ENCODE measurements at regions not wholly inside any gene's neighbourhood (a gene's known extent, or its start where the extent isn't known, plus 50 kb on each side); places are given as distances from the start of the nearest gene placed in this dataset.

DNA sequence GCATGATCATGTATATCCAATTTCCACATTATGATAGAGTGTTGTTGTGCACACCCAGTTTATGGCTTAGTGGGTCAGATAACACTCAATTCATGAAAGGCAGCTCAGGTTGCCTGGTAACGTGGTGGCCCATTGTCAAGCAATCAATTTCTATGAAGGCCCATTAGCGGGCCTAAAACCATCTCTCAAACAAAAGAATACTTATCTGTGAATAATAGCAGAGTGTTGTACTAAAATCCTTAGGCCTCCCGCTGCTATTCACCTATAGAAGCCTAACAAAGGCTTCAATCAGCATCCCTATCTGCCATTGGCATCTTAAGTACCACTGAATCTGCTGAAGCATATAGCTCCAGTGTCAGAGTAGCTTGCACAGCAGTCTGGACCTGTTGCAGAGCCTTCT, 849.6 kb upstream of the POU3F4 start:
- TF ChIP-seq, protein P1, sequence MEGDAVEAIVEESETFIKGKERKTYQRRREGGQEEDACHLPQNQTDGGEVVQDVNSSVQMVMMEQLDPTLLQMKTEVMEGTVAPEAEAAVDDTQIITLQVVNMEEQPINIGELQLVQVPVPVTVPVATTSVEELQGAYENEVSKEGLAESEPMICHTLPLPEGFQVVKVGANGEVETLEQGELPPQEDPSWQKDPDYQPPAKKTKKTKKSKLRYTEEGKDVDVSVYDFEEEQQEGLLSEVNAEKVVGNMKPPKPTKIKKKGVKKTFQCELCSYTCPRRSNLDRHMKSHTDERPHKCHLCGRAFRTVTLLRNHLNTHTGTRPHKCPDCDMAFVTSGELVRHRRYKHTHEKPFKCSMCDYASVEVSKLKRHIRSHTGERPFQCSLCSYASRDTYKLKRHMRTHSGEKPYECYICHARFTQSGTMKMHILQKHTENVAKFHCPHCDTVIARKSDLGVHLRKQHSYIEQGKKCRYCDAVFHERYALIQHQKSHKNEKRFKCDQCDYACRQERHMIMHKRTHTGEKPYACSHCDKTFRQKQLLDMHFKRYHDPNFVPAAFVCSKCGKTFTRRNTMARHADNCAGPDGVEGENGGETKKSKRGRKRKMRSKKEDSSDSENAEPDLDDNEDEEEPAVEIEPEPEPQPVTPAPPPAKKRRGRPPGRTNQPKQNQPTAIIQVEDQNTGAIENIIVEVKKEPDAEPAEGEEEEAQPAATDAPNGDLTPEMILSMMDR (IDR thresholded peaks at IDR 0.05), result no peak
- no peak for TF ChIP-seq ZFX (IDR thresholded peaks at IDR 0.05; ENCODE audit: borderline replicate concordance)
